CD4-positive, CD25-positive, alpha-beta regulatory T cell (primary cell): ENCODE measurements at regions not wholly inside any gene's neighbourhood (a gene's known extent, or its start where the extent isn't known, plus 50 kb on each side); places are given as distances from the start of the nearest gene placed in this dataset.
A peak's percentile ranks its signal among the peaks of the same experiment; 100 is the strongest.
"Not testable (repeated sequence)": the region's sequence is repeated elsewhere in the genome, so short reads cannot be mapped to it uniquely, and the experiment has no call there.

Experiments used
- ATAC-seq, 2 donors: fragments of 150-1000 bp; cut with Tn5 transposase; one replicate each; pipeline ENCODE4 v1.10.0; 2021; ENCODE audit warnings: low read depth in 2 of 2, moderate number of reproducible peaks in 2 of 2, moderate library complexity in 1 of 2
- DNase-seq, 3 donors: peaks; one replicate each; pipeline versions ENCODE4 v3.0.0 to v3.0.0-alpha.2; 2012 to 2022; ENCODE audit warnings: mixed read lengths in 1 of 3
- H3K27ac ChIP-seq: one replicate; pipeline ENCODE4 v1.7.0; 2013; ENCODE audit warnings: mild to moderate bottlenecking, low read length; ENCODE audit not compliant: insufficient read depth, poor library complexity, severe bottlenecking
- H3K27me3 ChIP-seq: one replicate; pipeline ENCODE4 v1.7.0; 2013; ENCODE audit warnings: low read length; ENCODE audit not compliant: control insufficient read depth, insufficient read depth
- H3K36me3 ChIP-seq: one replicate; pipeline ENCODE4 v1.7.0; 2013; ENCODE audit warnings: mild to moderate bottlenecking, low read length, moderate library complexity; ENCODE audit not compliant: control insufficient read depth, insufficient read depth
- H3K4me1 ChIP-seq: 2 replicates; pipeline ENCODE4 v1.7.0; 2013; ENCODE audit warnings: mild to moderate bottlenecking, low read length; ENCODE audit not compliant: insufficient read depth, control insufficient read depth, poor library complexity, severe bottlenecking
- H3K4me3 ChIP-seq: one replicate; pipeline ENCODE4 v1.7.0; 2013; ENCODE audit warnings: low read depth, mild to moderate bottlenecking, low read length, moderate library complexity
- H3K9me3 ChIP-seq, 2 experiments: 1 replicate in 1 of 2; 2 replicates in 1 of 2; pipeline ENCODE4 v1.7.0; 2013; ENCODE audit warnings: low read length in 2 of 2, mild to moderate bottlenecking in 1 of 2, moderate library complexity in 1 of 2; ENCODE audit not compliant: control insufficient read depth in 2 of 2
- H3K27ac Mint-ChIP-seq, 3 donors: one replicate each; pipeline ENCODE4 v1.8.0; 2020 to 2022; ENCODE audit warnings: mild to moderate bottlenecking in 3 of 3, mixed read lengths in 3 of 3, moderate library complexity in 2 of 3
- H3K27me3 Mint-ChIP-seq: one replicate; pipeline ENCODE4 v1.8.0; 2022; ENCODE audit warnings: mild to moderate bottlenecking, mixed read lengths
- H3K36me3 Mint-ChIP-seq: one replicate; pipeline ENCODE4 v1.8.0; 2020; ENCODE audit warnings: mixed read lengths
- H3K4me1 Mint-ChIP-seq, 4 donors: one replicate each; pipeline ENCODE4 v1.8.0; 2020 to 2022; ENCODE audit warnings: mixed read lengths in 4 of 4, mild to moderate bottlenecking in 1 of 4
- H3K4me3 Mint-ChIP-seq, 4 donors: one replicate each; pipeline ENCODE4 v1.8.0; 2020 to 2022; ENCODE audit warnings: mild to moderate bottlenecking in 4 of 4, mixed read lengths in 4 of 4, moderate library complexity in 3 of 4
- H3K9me3 Mint-ChIP-seq, 7 donors: one replicate each; pipeline ENCODE4 v1.8.0; 2020 to 2022; ENCODE audit warnings: mixed read lengths in 7 of 7, mild to moderate bottlenecking in 3 of 7, moderate library complexity in 2 of 7

DNA sequence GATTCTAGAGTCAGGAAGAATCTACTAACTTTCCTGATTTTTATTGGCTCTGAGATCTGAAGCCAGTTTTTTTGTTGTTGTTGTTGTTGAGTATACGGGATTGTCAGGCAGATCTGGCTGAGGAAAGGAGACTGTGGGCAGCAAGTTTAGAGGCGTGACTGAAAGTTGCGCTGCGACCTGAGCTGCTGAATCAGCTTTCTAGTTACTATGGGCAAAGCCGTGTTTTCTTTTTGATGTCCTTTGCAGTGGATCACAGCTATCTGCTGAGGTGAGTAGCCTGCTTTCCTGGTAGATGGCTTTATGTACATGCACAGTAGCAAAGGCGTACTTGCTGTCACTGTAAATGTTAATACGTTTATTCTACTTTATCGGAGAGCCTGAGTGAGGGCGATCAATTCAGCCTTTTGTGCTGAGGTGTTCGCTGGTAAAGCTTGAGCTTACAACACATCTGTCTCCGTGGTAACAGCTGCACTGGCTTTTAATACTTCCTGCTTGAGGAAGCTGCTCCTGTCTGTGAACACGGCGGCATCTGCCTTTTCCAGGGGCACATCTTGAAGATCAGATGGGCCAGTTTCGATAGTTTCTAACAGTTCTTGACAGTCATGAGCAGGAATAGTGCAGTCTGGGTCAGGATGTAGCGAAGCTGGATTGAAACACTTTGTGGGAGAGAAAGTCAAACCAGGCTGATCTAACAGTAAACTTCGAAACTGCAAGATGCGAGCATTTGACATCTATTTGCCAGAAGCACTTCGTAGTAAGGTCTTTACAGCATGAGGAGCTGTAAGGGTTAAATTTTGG is 118.9 kb downstream of the UNC93B1 start:
- not testable (repeated sequence) for ATAC-seq, H3K9me3 Mint-ChIP-seq, H3K27me3 Mint-ChIP-seq, H3K36me3 ChIP-seq, H3K36me3 Mint-ChIP-seq, H3K9me3 ChIP-seq, H3K27me3 ChIP-seq, H3K4me1 ChIP-seq
- Histone ChIP-seq H3K27ac (peak overlapping the region; percentile 74), H3K4me3 (peak overlapping the region; percentile 79)
- H3K4me1 Mint-ChIP-seq = peaks cover 0 to 42% (median 22%) of the 10 kb centered on the region in 4 donors
- H3K4me3 Mint-ChIP-seq = peak overlapping the region; percentile 89 to 99 (median 92)
- peak; percentile 1 to 54 (median 31) for DNase-seq
- H3K27ac Mint-ChIP-seq = peak overlapping the region; percentile 93 to 99 (median 96)

- H3K4me1 ChIP-seq, H3K27me3 ChIP-seq, H3K9me3 ChIP-seq, H3K36me3 Mint-ChIP-seq, H3K9me3 Mint-ChIP-seq, ATAC-seq, H3K27me3 Mint-ChIP-seq, H3K36me3 ChIP-seq: not testable (repeated sequence)
- DNase-seq = peak in 2 of 3 donors; percentile 40 to 43
- peak overlapping the region; percentile 93 to 99 (median 96) for H3K27ac Mint-ChIP-seq
- Histone ChIP-seq H3K27ac (peak overlapping the region; percentile 74), H3K4me3 (peak overlapping the region; percentile 79)
- H3K4me3 Mint-ChIP-seq = peak overlapping the region; percentile 89 to 99 (median 92)
- peaks cover 0 to 42% (median 21%) of the 10 kb centered on the region in 4 donors for H3K4me1 Mint-ChIP-seq
These were observed 119.7 kb downstream of the UNC93B1 start for GRCh38 chr11:67884073-67884757.

DNA sequence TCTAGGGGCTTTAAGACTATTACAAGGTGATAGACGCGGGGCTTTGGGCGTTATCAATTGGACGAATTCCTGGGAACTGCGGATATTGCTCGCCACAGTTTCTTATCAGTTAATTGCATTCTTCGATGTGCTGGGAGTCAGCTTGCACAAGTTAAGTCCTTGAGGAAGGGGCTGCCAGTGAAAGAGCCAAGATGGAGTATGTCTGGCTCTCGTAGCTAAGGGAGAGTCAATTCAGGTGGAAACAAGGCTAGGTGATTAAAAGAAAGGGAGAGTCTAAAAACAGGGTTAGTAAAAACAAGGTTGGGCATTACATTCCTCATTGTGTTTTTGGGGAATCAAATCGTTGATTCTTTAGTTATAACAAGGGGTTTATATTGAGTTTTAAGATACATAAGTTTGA is 121.6 kb downstream of the UNC93B1 start:
- H3K36me3 Mint-ChIP-seq, H3K9me3 Mint-ChIP-seq, H3K27ac ChIP-seq, H3K9me3 ChIP-seq, H3K27me3 ChIP-seq, ATAC-seq, H3K27me3 Mint-ChIP-seq, DNase-seq, H3K4me1 ChIP-seq, H3K4me3 ChIP-seq, H3K4me3 Mint-ChIP-seq, H3K36me3 ChIP-seq: not testable (repeated sequence)
- Mint-ChIP-seq H3K27ac (peak overlapping the region in 1 of 3 donors; percentile 22), H3K4me1 (peaks cover 0 to 37% (median 19%) of the 10 kb centered on the region in 4 donors)

- H3K36me3 Mint-ChIP-seq, DNase-seq, H3K27me3 Mint-ChIP-seq, H3K36me3 ChIP-seq, H3K9me3 ChIP-seq, H3K4me3 Mint-ChIP-seq, ATAC-seq, H3K27ac ChIP-seq, H3K4me1 ChIP-seq, H3K9me3 Mint-ChIP-seq, H3K27ac Mint-ChIP-seq, H3K27me3 ChIP-seq, H3K4me3 ChIP-seq: not testable (repeated sequence)
- H3K4me1 Mint-ChIP-seq = peaks cover 0 to 34% (median 17%) of the 10 kb centered on the region in 4 donors
These were observed 122.1 kb downstream of the UNC93B1 start for GRCh38 chr11:67881836-67882235.

- not testable (repeated sequence) for H3K9me3 ChIP-seq, DNase-seq, H3K36me3 Mint-ChIP-seq, H3K27ac Mint-ChIP-seq, H3K9me3 Mint-ChIP-seq, H3K4me3 Mint-ChIP-seq, ATAC-seq, H3K27me3 Mint-ChIP-seq, H3K4me1 ChIP-seq, H3K27me3 ChIP-seq, H3K4me3 ChIP-seq, H3K36me3 ChIP-seq, H3K27ac ChIP-seq
- peaks cover 0 to 23% (median 14%) of the 10 kb centered on the region in 4 donors for H3K4me1 Mint-ChIP-seq
These were observed 123.2 kb downstream of the UNC93B1 start for GRCh38 chr11:67880594-67881196.

DNA sequence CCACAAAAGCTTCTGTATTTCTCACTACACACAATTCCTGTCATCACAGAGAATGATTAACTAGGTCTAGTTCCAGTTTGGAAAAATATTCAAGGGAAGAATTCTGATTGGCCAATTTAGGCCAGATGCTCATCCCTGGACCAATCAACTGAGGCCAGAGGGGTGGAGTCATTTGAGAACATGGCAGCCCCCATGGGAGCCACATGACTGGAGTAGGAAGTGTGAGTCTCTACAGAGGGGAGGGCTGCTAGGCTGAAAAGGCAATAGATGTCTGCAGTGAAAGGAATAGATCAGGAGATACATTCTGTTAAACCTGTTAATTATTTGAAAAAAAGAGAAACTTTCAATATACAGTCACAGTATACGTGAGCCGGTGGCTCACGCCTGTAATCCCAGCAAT is 125.2 kb downstream of the UNC93B1 start:
- not testable (repeated sequence) for H3K27ac ChIP-seq, H3K9me3 Mint-ChIP-seq, H3K27me3 ChIP-seq, H3K4me1 Mint-ChIP-seq, H3K4me1 ChIP-seq, ATAC-seq, H3K36me3 ChIP-seq, DNase-seq, H3K4me3 ChIP-seq, H3K9me3 ChIP-seq, H3K36me3 Mint-ChIP-seq, H3K4me3 Mint-ChIP-seq, H3K27me3 Mint-ChIP-seq, H3K27ac Mint-ChIP-seq

- H3K9me3 Mint-ChIP-seq, H3K4me1 Mint-ChIP-seq, ATAC-seq, H3K4me3 ChIP-seq, H3K9me3 ChIP-seq, H3K27ac Mint-ChIP-seq, H3K36me3 ChIP-seq, H3K27me3 ChIP-seq, H3K36me3 Mint-ChIP-seq, H3K4me3 Mint-ChIP-seq, H3K27me3 Mint-ChIP-seq, H3K4me1 ChIP-seq, DNase-seq, H3K27ac ChIP-seq: not testable (repeated sequence)
These were observed 126.6 kb downstream of the UNC93B1 start for GRCh38 chr11:67877316-67877715.
